Uterus (tissue), 2 donors: ENCODE measurements at regions not wholly inside any gene's neighbourhood (a gene's known extent, or its start where the extent isn't known, plus 50 kb on each side); places are given as distances from the start of the nearest gene placed in this dataset.

Experiments
- CTCF ChIP-seq, 4 experiments: fragments of 200-600 bp in 2 of 4; fragments of 450-650 bp in 2 of 4; sonication (generic) in 2 of 4; IDR thresholded peaks; one replicate each; pipeline ENCODE4 v1.5.1; 2016 to 2019; ENCODE audit warnings: antibody characterized with exemption in 4 of 4, mild to moderate bottlenecking in 2 of 4, moderate library complexity in 1 of 4
- POLR2A ChIP-seq, 2 donors: fragments of 450-650 bp; IDR thresholded peaks; one replicate each; pipeline ENCODE4 v1.6.1; 2016; ENCODE audit warnings: antibody characterized with exemption in 2 of 2, mild to moderate bottlenecking in 1 of 2, moderate library complexity in 1 of 2

- no peak for TF ChIP-seq CTCF (IDR thresholded peaks at IDR 0.05)
- TF ChIP-seq POLR2A (IDR thresholded peaks at IDR 0.05) = no peak
These were observed 1857.8 kb upstream of the WWC1 start for GRCh38 chr5:166433679-166434078.
